H9 (cell line): ENCODE measurements at regions not wholly inside any gene's neighbourhood (a gene's known extent, or its start where the extent isn't known, plus 50 kb on each side); places are given as distances from the start of the nearest gene placed in this dataset.

Experiments used
- DNase-seq: peaks from one replicate; pipeline ENCODE4 v3.0.0-alpha.2; 2017
- H2AFZ ChIP-seq: one replicate; pipeline ENCODE4 v1.6.1; 2013; ENCODE audit warnings: mild to moderate bottlenecking, low read length, control low read depth, moderate library complexity
- H2AK5ac ChIP-seq: 2 replicates; pipeline ENCODE4 v1.6.1; 2013; ENCODE audit warnings: low read length, control low read depth, mixed read lengths; ENCODE audit not compliant: insufficient read length
- H2BK120ac ChIP-seq: one replicate; pipeline ENCODE4 v1.6.1; 2013; ENCODE audit warnings: low read depth, mild to moderate bottlenecking, low read length, control low read depth, inconsistent platforms; ENCODE audit not compliant: poor library complexity, severe bottlenecking
- H2BK12ac ChIP-seq: 2 replicates; pipeline ENCODE4 v1.6.1; 2013; ENCODE audit warnings: low read length, control low read depth, mixed read lengths, low read depth; ENCODE audit not compliant: insufficient read length
- H2BK15ac ChIP-seq: 2 replicates; pipeline ENCODE4 v1.6.1; 2013; ENCODE audit warnings: low read depth, low read length, control low read depth
- H2BK20ac ChIP-seq: one replicate; pipeline ENCODE4 v1.6.1; 2013; ENCODE audit warnings: low read depth, mild to moderate bottlenecking, low read length, control low read depth, inconsistent platforms; ENCODE audit not compliant: poor library complexity, severe bottlenecking
- H2BK5ac ChIP-seq: 2 replicates; pipeline ENCODE4 v1.6.1; 2013; ENCODE audit warnings: low read length, control low read depth, mixed read lengths; ENCODE audit not compliant: insufficient read length
- H3K14ac ChIP-seq: 2 replicates; pipeline ENCODE4 v1.6.1; 2013; ENCODE audit warnings: low read length, control low read depth; ENCODE audit not compliant: insufficient read depth
- H3K18ac ChIP-seq: 2 replicates; pipeline ENCODE4 v1.6.1; 2013; ENCODE audit warnings: low read depth, mild to moderate bottlenecking, mixed read lengths, low read length, control low read depth; ENCODE audit not compliant: insufficient read length
- H3K23ac ChIP-seq: 2 replicates; pipeline ENCODE4 v1.6.1; 2013; ENCODE audit warnings: low read length, control low read depth, mixed read lengths, low read depth; ENCODE audit not compliant: insufficient read length
- H3K23me2 ChIP-seq: 2 replicates; pipeline ENCODE4 v1.6.1; 2013; ENCODE audit warnings: low read depth, mild to moderate bottlenecking, mixed read lengths, low read length, control low read depth; ENCODE audit not compliant: insufficient read length, poor library complexity, severe bottlenecking
- H3K27ac ChIP-seq: 2 replicates; pipeline ENCODE4 v1.5.1; 2013; ENCODE audit warnings: low read length, control low read depth, mixed read lengths, low read depth; ENCODE audit not compliant: insufficient read length
- H3K27me3 ChIP-seq: 2 replicates; pipeline ENCODE4 v1.6.1; 2013; ENCODE audit warnings: low read length, control low read depth, inconsistent platforms; ENCODE audit not compliant: insufficient read depth
- H3K4ac ChIP-seq: 2 replicates; pipeline ENCODE4 v1.6.1; 2013; ENCODE audit warnings: low read depth, mild to moderate bottlenecking, control low read depth, inconsistent platforms, low read length, moderate library complexity
- H3K4me1 ChIP-seq: 2 replicates; pipeline ENCODE4 v1.6.1; 2013; ENCODE audit warnings: low read length, control low read depth, inconsistent platforms; ENCODE audit not compliant: insufficient read depth
- H3K4me2 ChIP-seq: 2 replicates; pipeline ENCODE4 v1.6.1; 2013; ENCODE audit warnings: low read length, control low read depth, mixed read lengths; ENCODE audit not compliant: insufficient read length, insufficient read depth
- H3K56ac ChIP-seq: 2 replicates; pipeline ENCODE4 v1.6.1; 2013; ENCODE audit warnings: low read depth, mild to moderate bottlenecking, mixed read lengths, low read length, control low read depth; ENCODE audit not compliant: insufficient read length
- H3K79me1 ChIP-seq: 2 replicates; pipeline ENCODE4 v1.6.1; 2013; ENCODE audit warnings: low read depth, mild to moderate bottlenecking, moderate library complexity, low read length, control low read depth, inconsistent platforms; ENCODE audit not compliant: insufficient read depth, poor library complexity, severe bottlenecking
- H3K79me2 ChIP-seq: 2 replicates; pipeline ENCODE4 v1.6.1; 2013; ENCODE audit warnings: low read length, control low read depth, inconsistent platforms; ENCODE audit not compliant: insufficient read depth
- H3K9ac ChIP-seq: 2 replicates; pipeline ENCODE4 v1.6.1; 2013; ENCODE audit warnings: low read length, control low read depth, mixed read lengths; ENCODE audit not compliant: insufficient read length; ENCODE audit errors: extremely low read depth
- H3K9me3 ChIP-seq: one replicate; pipeline ENCODE4 v1.6.1; 2013; ENCODE audit warnings: low read depth, low read length, inconsistent platforms; ENCODE audit not compliant: control insufficient read depth
- H3T11ph ChIP-seq: one replicate; pipeline ENCODE4 v1.6.1; 2013; ENCODE audit warnings: mild to moderate bottlenecking, low read length, control low read depth, inconsistent platforms
- H4K20me1 ChIP-seq: one replicate; pipeline ENCODE4 v1.6.1; 2013; ENCODE audit not compliant: control insufficient read depth, insufficient read length, insufficient read depth
- H4K5ac ChIP-seq: 2 replicates; pipeline ENCODE4 v1.6.1; 2013; ENCODE audit warnings: low read depth, mild to moderate bottlenecking, mixed read lengths, low read length, control low read depth; ENCODE audit not compliant: insufficient read length
- H4K8ac ChIP-seq: replicated peaks from 2 replicates; pipeline ENCODE4 v1.6.1; 2013; ENCODE audit warnings: low read length, control low read depth, mixed read lengths, low read depth; ENCODE audit not compliant: insufficient read length
- H4K91ac ChIP-seq: 2 replicates; pipeline ENCODE4 v1.6.1; 2013; ENCODE audit warnings: low read depth, mild to moderate bottlenecking, moderate library complexity, mixed read lengths, low read length, control low read depth; ENCODE audit not compliant: insufficient read length
- H3K27ac Mint-ChIP-seq, 3 experiments: 2 replicates in 2 of 3; 3 replicates in 1 of 3; pipeline ENCODE4 v1.8.0; 2020 to 2021; ENCODE audit warnings: mixed read lengths in 3 of 3, mild to moderate bottlenecking in 1 of 3, moderate library complexity in 1 of 3
- H3K27me3 Mint-ChIP-seq: 2 replicates; pipeline ENCODE4 v1.8.0; 2021; ENCODE audit warnings: low read depth, mild to moderate bottlenecking, moderate library complexity, mixed read lengths
- H3K36me3 Mint-ChIP-seq, 3 experiments: 2 replicates in 2 of 3; 3 replicates in 1 of 3; pipeline ENCODE4 v1.8.0; 2020 to 2021; ENCODE audit warnings: low read depth in 3 of 3, mixed read lengths in 3 of 3; ENCODE audit not compliant: insufficient read depth in 1 of 3
- H3K4me1 Mint-ChIP-seq, 2 experiments: 2 replicates each; pipeline ENCODE4 v1.8.0; 2020; ENCODE audit warnings: mixed read lengths in 2 of 2
- H3K4me3 Mint-ChIP-seq, 2 experiments: 2 replicates in 1 of 2; 3 replicates in 1 of 2; pipeline ENCODE4 v1.8.0; 2020 to 2021; ENCODE audit warnings: mild to moderate bottlenecking in 2 of 2, mixed read lengths in 2 of 2, moderate library complexity in 1 of 2
- H3K9me3 Mint-ChIP-seq, 2 experiments: 2 replicates in 1 of 2; 3 replicates in 1 of 2; pipeline ENCODE4 v1.8.0; 2020; ENCODE audit warnings: mild to moderate bottlenecking in 2 of 2, mixed read lengths in 2 of 2, moderate library complexity in 1 of 2
- CTCF ChIP-seq: fragments of 200-600 bp; sonication (generic); conservative IDR thresholded peaks from 3 replicates; pipeline ENCODE4 v1.8.0; 2021; ENCODE audit warnings: antibody characterized with exemption, mild to moderate bottlenecking
- WGBS: extraction: QIAGEN DNeasy Blood & Tissue Kit; methylation state at CpG from one replicate; pipeline ENCODE4 v1.1.7; 2013; ENCODE audit warnings: missing lambda C conversion rate, low lambda C conversion rate, mixed read lengths; ENCODE audit not compliant: insufficient read length; ENCODE audit errors: extremely low coverage; 5-methylcytosine and 5-hydroxymethylcytosine counted together

- DNase-seq, result no peak
- Histone ChIP-seq H2AK5ac (no peak overlapping the region), H4K91ac (no peak overlapping the region), H3K14ac (no peak overlapping the region; the same call in 1 of the 2 replicates), H4K5ac (no peak overlapping the region), H3K23ac (no peak overlapping the region), H2BK120ac (no peak overlapping the region), H3K23me2 (no peaks in the 10 kb centered on the region), H2BK12ac (no peak overlapping the region), H3K9me3 (no peaks in the 10 kb centered on the region), H2BK15ac (no peak overlapping the region; the same call in 1 of the 2 replicates), H3K4me1 (peaks cover 3% of the 10 kb centered on the region; the same call in 1 of the 2 replicates), H2BK5ac (no peak overlapping the region), H3K79me1 (no peaks in the 10 kb centered on the region), H3K9ac (no peak overlapping the region), H4K8ac (no peak overlapping the region), H3K27ac (no peak overlapping the region), H3K56ac (no peak overlapping the region), H4K20me1 (no peaks in the 10 kb centered on the region), H3K4ac (no peak overlapping the region), H3K27me3 (no peaks in the 10 kb centered on the region; the same call in 1 of the 2 replicates), H2BK20ac (no peak overlapping the region), H2AFZ (no peak overlapping the region), H3K79me2 (no peaks in the 10 kb centered on the region), H3T11ph (no peak overlapping the region), H3K4me2 (no peak overlapping the region), H3K18ac (no peak overlapping the region)
- Mint-ChIP-seq H3K27me3 (peaks cover 11% of the 10 kb centered on the region), H3K36me3 (peaks cover 4 to 13% (median 8%) of the 10 kb centered on the region in 3 experiments), H3K4me1 (peaks cover 21 to 28% of the 10 kb centered on the region in 2 experiments), H3K9me3 (peaks cover 14 to 15% of the 10 kb centered on the region in 2 experiments), H3K27ac (no peak overlapping the region), H3K4me3 (no peak overlapping the region)
- WGBS, result no CpG with 5 or more reads among the region's 13 CpGs
- TF ChIP-seq CTCF, result no peak
These were observed 359.3 kb downstream of the ADGRD1 start for GRCh38 chr12:131312793-131313545.
